GM12878 (cell line): ENCODE measurements at regions not wholly inside any gene's neighbourhood (a gene's known extent, or its start where the extent isn't known, plus 50 kb on each side); places are given as distances from the start of the nearest gene placed in this dataset.

Experiments used
- ASH2L ChIP-seq: fragments of 300-600, 200-600 bp; sonication (generic); IDR thresholded peaks from 2 replicates; pipeline ENCODE4 v1.6.1; 2017; ENCODE audit warnings: low read depth, mild to moderate bottlenecking, borderline replicate concordance
- BCL3 ChIP-seq: IDR thresholded peaks from 2 replicates; pipeline ENCODE4 v1.6.1; 2011; ENCODE audit warnings: borderline replicate concordance, low read depth, mild to moderate bottlenecking, moderate library complexity, low read length; ENCODE audit not compliant: insufficient read depth, poor library complexity, severe bottlenecking
- BRCA1 ChIP-seq: IDR thresholded peaks from 2 replicates; pipeline ENCODE4 v1.6.1; 2011; ENCODE audit warnings: low read depth, low read length, improper control_type of control experiment
- EZH2 ChIP-seq: IDR thresholded peaks from 2 replicates; pipeline ENCODE4 v1.6.1; 2012; ENCODE audit warnings: low read depth, mild to moderate bottlenecking, control low read depth, inconsistent platforms, low read length, borderline replicate concordance; ENCODE audit not compliant: control insufficient read depth
- NFYA ChIP-seq: IDR thresholded peaks from 2 replicates; pipeline ENCODE4 v1.6.1; 2011; ENCODE audit warnings: low read depth, mild to moderate bottlenecking, low read length, improper control_type of control experiment, borderline replicate concordance
- RUNX3 ChIP-seq: IDR thresholded peaks from 2 replicates; pipeline ENCODE4 v1.6.1; 2012; ENCODE audit warnings: low read length, inconsistent platforms
- ZNF207 ChIP-seq: fragments of 450-650 bp; IDR thresholded peaks from 2 replicates; pipeline ENCODE4 v1.6.1; 2014; ENCODE audit warnings: antibody characterized with exemption, mild to moderate bottlenecking, borderline replicate concordance
- ZNF592 ChIP-seq: fragments of 450-650 bp; IDR thresholded peaks from 2 replicates; pipeline ENCODE4 v1.6.1; 2017; ENCODE audit warnings: mild to moderate bottlenecking, moderate library complexity
- ZSCAN29 ChIP-seq: fragments of 450-650 bp; IDR thresholded peaks from 2 replicates; pipeline ENCODE4 v1.6.1; 2017; ENCODE audit warnings: mild to moderate bottlenecking, moderate library complexity

- TF ChIP-seq BCL3 (no peak), ZSCAN29 (no peak), EZH2 (no peak), BRCA1 (no peak), NFYA (no peak), ZNF592 (no peak), RUNX3 (no peak), ASH2L (no peak), ZNF207 (no peak)
Measured at GRCh38 chr11:25327656-25328055, 830.8 kb downstream of the LUZP2 start (continued).
